ENCODE measurements at regions not wholly inside any gene's neighbourhood (a gene's known extent, or its start where the extent isn't known, plus 50 kb on each side); places are given as distances from the start of the nearest gene placed in this dataset.

- POLR2A ChIA-PET = no interaction called here
- no peak overlapping the region for H3K4me3 ChIP-seq (ENCODE audit: low read depth, low read length)
- no peaks in the 10 kb centered on the region for H3K36me3 ChIP-seq (ENCODE audit: control insufficient read depth in 2 of 2, insufficient read depth in 1 of 2, low read length in 2 of 2)
- H3K9me3 ChIP-seq (ENCODE audit: control insufficient read depth, insufficient read depth, low read depth, low read length) = no peaks in the 10 kb centered on the region
- no peak overlapping the region for H3K27ac ChIP-seq (ENCODE audit: extremely low read depth, low read depth, low read length)
- no peak for TF ChIP-seq ZNF837 (tag by site-specific recombination; IDR thresholded peaks at IDR 0.05)
- no peak for TF ChIP-seq ZBTB26 (tag by site-specific recombination; optimal IDR thresholded peaks at IDR 0.05)
- TF ChIP-seq, protein P1, sequence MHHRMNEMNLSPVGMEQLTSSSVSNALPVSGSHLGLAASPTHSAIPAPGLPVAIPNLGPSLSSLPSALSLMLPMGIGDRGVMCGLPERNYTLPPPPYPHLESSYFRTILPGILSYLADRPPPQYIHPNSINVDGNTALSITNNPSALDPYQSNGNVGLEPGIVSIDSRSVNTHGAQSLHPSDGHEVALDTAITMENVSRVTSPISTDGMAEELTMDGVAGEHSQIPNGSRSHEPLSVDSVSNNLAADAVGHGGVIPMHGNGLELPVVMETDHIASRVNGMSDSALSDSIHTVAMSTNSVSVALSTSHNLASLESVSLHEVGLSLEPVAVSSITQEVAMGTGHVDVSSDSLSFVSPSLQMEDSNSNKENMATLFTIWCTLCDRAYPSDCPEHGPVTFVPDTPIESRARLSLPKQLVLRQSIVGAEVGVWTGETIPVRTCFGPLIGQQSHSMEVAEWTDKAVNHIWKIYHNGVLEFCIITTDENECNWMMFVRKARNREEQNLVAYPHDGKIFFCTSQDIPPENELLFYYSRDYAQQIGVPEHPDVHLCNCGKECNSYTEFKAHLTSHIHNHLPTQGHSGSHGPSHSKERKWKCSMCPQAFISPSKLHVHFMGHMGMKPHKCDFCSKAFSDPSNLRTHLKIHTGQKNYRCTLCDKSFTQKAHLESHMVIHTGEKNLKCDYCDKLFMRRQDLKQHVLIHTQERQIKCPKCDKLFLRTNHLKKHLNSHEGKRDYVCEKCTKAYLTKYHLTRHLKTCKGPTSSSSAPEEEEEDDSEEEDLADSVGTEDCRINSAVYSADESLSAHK (tag by site-specific recombination; IDR thresholded peaks at IDR 0.05) = no peak
- no peak for TF ChIP-seq ZNF184 (tag by site-specific recombination; IDR thresholded peaks at IDR 0.05)
- TF ChIP-seq ZNF341 (tag by site-specific recombination; IDR thresholded peaks at IDR 0.05; ENCODE audit: low read depth) = no peak
- TF ChIP-seq, protein P2, sequence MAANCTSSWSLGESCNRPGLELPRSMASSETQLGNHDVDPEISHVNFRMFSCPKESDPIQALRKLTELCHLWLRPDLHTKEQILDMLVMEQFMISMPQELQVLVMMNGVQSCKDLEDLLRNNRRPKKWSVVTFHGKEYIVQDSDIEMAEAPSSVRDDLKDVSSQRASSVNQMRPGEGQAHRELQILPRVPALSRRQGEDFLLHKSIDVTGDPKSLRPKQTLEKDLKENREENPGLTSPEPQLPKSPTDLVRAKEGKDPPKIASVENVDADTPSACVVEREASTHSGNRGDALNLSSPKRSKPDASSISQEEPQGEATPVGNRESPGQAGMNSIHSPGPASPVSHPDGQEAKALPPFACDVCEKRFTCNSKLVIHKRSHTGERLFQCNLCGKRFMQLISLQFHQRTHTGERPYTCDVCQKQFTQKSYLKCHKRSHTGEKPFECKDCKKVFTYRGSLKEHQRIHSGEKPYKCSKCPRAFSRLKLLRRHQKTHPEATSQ (tag by site-specific recombination; IDR thresholded peaks at IDR 0.05) = no peak
- TF ChIP-seq, protein P3, sequence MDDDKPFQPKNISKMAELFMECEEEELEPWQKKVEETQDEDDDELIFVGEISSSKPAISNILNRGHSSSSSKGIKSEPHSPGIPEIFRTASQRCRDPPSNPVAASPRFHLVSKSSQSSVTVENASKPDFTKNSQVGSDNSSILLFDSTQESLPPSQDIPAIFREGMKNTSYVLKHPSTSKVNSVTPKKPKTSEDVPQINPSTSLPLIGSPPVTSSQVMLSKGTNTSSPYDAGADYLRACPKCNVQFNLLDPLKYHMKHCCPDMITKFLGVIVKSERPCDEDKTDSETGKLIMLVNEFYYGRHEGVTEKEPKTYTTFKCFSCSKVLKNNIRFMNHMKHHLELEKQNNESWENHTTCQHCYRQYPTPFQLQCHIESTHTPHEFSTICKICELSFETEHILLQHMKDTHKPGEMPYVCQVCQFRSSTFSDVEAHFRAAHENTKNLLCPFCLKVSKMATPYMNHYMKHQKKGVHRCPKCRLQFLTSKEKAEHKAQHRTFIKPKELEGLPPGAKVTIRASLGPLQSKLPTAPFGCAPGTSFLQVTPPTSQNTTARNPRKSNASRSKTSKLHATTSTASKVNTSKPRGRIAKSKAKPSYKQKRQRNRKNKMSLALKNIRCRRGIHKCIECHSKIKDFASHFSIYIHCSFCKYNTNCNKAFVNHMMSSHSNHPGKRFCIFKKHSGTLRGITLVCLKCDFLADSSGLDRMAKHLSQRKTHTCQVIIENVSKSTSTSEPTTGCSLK (tag by site-specific recombination; IDR thresholded peaks at IDR 0.05) = no peak
- no peak for TF ChIP-seq BCL6B (tag by site-specific recombination; IDR thresholded peaks at IDR 0.05)
- TF ChIP-seq ZNF692 (tag by site-specific recombination; IDR thresholded peaks at IDR 0.05) = no peak
- TF ChIP-seq OVOL3 (tag by site-specific recombination; IDR thresholded peaks at IDR 0.05) = no peak
- TF ChIP-seq ZNF175 (tag by site-specific recombination; IDR thresholded peaks at IDR 0.05) = no peak
- no peak for TF ChIP-seq ZBTB8A (tag by site-specific recombination; IDR thresholded peaks at IDR 0.05)
- TF ChIP-seq ZFP69B (tag by site-specific recombination; IDR thresholded peaks at IDR 0.05) = no peak
- no peak for TF ChIP-seq ZNF394 (tag by site-specific recombination; IDR thresholded peaks at IDR 0.05; ENCODE audit: borderline replicate concordance)
- TF ChIP-seq ZNF324 (tag by site-specific recombination; IDR thresholded peaks at IDR 0.05) = no peak
- TF ChIP-seq ZNF202 (tag by site-specific recombination; IDR thresholded peaks at IDR 0.05; ENCODE audit: borderline replicate concordance) = no peak
- TF ChIP-seq, protein P4, sequence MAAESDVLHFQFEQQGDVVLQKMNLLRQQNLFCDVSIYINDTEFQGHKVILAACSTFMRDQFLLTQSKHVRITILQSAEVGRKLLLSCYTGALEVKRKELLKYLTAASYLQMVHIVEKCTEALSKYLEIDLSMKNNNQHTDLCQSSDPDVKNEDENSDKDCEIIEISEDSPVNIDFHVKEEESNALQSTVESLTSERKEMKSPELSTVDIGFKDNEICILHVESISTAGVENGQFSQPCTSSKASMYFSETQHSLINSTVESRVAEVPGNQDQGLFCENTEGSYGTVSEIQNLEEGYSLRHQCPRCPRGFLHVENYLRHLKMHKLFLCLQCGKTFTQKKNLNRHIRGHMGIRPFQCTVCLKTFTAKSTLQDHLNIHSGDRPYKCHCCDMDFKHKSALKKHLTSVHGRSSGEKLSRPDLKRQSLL (tag by site-specific recombination; IDR thresholded peaks at IDR 0.05) = no peak
- TF ChIP-seq, protein P5, sequence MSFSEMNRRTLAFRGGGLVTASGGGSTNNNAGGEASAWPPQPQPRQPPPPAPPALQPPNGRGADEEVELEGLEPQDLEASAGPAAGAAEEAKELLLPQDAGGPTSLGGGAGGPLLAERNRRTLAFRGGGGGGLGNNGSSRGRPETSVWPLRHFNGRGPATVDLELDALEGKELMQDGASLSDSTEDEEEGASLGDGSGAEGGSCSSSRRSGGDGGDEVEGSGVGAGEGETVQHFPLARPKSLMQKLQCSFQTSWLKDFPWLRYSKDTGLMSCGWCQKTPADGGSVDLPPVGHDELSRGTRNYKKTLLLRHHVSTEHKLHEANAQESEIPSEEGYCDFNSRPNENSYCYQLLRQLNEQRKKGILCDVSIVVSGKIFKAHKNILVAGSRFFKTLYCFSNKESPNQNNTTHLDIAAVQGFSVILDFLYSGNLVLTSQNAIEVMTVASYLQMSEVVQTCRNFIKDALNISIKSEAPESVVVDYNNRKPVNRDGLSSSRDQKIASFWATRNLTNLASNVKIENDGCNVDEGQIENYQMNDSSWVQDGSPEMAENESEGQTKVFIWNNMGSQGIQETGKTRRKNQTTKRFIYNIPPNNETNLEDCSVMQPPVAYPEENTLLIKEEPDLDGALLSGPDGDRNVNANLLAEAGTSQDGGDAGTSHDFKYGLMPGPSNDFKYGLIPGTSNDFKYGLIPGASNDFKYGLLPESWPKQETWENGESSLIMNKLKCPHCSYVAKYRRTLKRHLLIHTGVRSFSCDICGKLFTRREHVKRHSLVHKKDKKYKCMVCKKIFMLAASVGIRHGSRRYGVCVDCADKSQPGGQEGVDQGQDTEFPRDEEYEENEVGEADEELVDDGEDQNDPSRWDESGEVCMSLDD (tag by site-specific recombination; IDR thresholded peaks at IDR 0.05) = no peak
- no peak for TF ChIP-seq ZBTB20 (tag by site-specific recombination; IDR thresholded peaks at IDR 0.05)
- TF ChIP-seq, protein P6, sequence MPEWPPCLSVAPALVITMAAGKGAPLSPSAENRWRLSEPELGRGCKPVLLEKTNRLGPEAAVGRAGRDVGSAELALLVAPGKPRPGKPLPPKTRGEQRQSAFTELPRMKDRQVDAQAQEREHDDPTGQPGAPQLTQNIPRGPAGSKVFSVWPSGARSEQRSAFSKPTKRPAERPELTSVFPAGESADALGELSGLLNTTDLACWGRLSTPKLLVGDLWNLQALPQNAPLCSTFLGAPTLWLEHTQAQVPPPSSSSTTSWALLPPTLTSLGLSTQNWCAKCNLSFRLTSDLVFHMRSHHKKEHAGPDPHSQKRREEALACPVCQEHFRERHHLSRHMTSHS (tag by site-specific recombination; IDR thresholded peaks at IDR 0.05) = no peak
- no peaks in the 10 kb centered on the region for H3K4me1 ChIP-seq (ENCODE audit: control insufficient read depth, insufficient read depth, low read length)
- CTCF ChIA-PET = interaction anchor here (0.5 kb wide), 1 partner anchor 114 kb away, joined by 3 read pairs; no protein-coding TSS in a partner anchor
Observed at GRCh38 chr10:64175271-64175962, 654.2 kb downstream of the REEP3 start.
